Type B pancreatic cell (in vitro differentiated cells): ENCODE measurements at regions not wholly inside any gene's neighbourhood (a gene's known extent, or its start where the extent isn't known, plus 50 kb on each side); places are given as distances from the start of the nearest gene placed in this dataset.
A peak's percentile ranks its signal among the peaks of the same experiment; 100 is the strongest.

Experiments used
- DNase-seq: peaks from one replicate; pipeline ENCODE4 v3.0.0; 2021; ENCODE audit warnings: mixed read lengths; ENCODE audit not compliant: unreplicated experiment; ENCODE audit errors: extremely low spot score
- H3K27ac Mint-ChIP-seq: 2 replicates; pipeline ENCODE4 v1.8.0; 2021; ENCODE audit warnings: mild to moderate bottlenecking, mixed read lengths
- H3K27me3 Mint-ChIP-seq: 2 replicates; pipeline ENCODE4 v1.8.0; 2021; ENCODE audit warnings: mixed read lengths
- H3K36me3 Mint-ChIP-seq: 2 replicates; pipeline ENCODE4 v1.8.0; 2021; ENCODE audit warnings: mixed read lengths
- H3K4me1 Mint-ChIP-seq: one replicate; pipeline ENCODE4 v1.8.0; 2021; ENCODE audit warnings: mixed read lengths; ENCODE audit not compliant: unreplicated experiment
- H3K4me3 Mint-ChIP-seq: 2 replicates; pipeline ENCODE4 v1.8.0; 2021; ENCODE audit warnings: mild to moderate bottlenecking, mixed read lengths
- H3K9me3 Mint-ChIP-seq: 2 replicates; pipeline ENCODE4 v1.8.0; 2021; ENCODE audit warnings: mixed read lengths
- TF ChIP-seq, protein P1 (sequence below): fragments of 200-600 bp; sonication (generic); conservative IDR thresholded peaks from 2 replicates; pipeline ENCODE4 v1.5.0; 2021; ENCODE audit warnings: antibody characterized with exemption, mild to moderate bottlenecking

DNA sequence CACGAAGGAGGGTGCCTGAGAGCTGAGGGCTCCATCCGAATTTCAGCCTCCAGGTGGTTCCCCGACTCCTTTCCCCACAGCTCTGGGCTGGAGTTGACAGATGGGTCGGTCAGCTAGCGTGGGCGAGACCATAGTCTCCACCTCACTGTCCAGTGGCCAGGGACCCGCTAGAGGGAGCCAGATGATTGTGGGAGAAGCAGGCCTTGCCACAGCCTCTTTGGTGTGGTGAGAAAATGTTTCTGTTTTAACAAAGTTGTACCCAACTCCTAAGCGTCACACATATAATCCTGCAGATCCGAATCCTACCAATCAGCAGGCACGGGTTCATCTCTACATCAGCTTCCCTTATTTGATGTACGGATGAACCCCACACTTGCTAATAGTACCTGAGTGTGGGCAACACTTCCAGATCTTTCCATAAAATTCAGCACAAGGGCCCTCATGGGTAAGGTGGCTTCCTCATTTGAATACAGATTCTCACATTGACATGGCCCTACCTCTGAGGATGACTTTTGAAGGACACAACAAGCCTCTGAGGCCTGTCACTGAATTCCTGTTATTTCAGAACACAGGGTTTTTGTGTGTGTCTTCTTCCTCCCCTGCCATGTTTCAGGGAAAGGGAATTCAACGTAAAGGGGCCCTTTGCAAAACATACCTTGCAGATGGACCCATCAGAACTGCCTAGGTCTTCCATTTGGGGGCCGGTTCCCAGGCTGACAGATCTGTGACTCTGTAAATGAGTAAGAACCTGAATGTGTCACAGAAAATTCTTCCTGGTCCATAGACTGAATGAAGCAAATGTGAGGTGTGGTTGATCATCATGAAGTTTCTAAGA, 103.2 kb upstream of the DUSP22 start:
- TF ChIP-seq, protein P1, sequence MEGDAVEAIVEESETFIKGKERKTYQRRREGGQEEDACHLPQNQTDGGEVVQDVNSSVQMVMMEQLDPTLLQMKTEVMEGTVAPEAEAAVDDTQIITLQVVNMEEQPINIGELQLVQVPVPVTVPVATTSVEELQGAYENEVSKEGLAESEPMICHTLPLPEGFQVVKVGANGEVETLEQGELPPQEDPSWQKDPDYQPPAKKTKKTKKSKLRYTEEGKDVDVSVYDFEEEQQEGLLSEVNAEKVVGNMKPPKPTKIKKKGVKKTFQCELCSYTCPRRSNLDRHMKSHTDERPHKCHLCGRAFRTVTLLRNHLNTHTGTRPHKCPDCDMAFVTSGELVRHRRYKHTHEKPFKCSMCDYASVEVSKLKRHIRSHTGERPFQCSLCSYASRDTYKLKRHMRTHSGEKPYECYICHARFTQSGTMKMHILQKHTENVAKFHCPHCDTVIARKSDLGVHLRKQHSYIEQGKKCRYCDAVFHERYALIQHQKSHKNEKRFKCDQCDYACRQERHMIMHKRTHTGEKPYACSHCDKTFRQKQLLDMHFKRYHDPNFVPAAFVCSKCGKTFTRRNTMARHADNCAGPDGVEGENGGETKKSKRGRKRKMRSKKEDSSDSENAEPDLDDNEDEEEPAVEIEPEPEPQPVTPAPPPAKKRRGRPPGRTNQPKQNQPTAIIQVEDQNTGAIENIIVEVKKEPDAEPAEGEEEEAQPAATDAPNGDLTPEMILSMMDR, result peak; percentile 92
- no peak overlapping the region for H3K4me3 Mint-ChIP-seq

DNA sequence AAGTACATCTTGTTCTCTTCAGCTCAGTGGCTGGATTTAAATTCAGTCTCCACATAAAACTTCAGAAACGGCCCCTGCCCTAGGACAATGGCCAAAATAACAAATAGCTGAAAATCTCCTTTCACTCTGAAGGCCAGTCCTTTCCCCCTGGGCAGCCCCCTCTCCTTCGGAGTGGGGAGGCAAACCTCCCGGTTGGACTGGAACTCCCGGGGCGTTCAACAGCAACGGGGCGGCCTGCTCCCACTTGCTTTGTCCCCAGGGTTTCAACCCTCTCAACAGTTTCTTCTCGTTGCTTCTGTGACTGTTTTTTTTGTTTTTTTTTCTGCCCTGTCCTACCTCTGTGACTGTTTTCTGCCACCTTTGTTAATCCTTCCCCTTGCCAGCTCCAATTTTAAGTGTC, 102.6 kb upstream of the DUSP22 start:
- Mint-ChIP-seq H3K36me3 (no peaks in the 10 kb centered on the region), H3K4me3 (no peak overlapping the region), H3K9me3 (no peaks in the 10 kb centered on the region), H3K27me3 (no peaks in the 10 kb centered on the region), H3K4me1 (peaks cover 25% of the 10 kb centered on the region), H3K27ac (peak overlapping the region; percentile 31)
- TF ChIP-seq, protein P1, result no peak
- DNase-seq, result no peak

More for the DNA sequence above, 103.2 kb upstream of the DUSP22 start:
- Mint-ChIP-seq H3K27me3 (no peaks in the 10 kb centered on the region), H3K36me3 (no peaks in the 10 kb centered on the region), H3K27ac (no peak overlapping the region), H3K4me1 (peaks cover 25% of the 10 kb centered on the region), H3K9me3 (no peaks in the 10 kb centered on the region)
- DNase-seq, result peak; percentile 82

DNA sequence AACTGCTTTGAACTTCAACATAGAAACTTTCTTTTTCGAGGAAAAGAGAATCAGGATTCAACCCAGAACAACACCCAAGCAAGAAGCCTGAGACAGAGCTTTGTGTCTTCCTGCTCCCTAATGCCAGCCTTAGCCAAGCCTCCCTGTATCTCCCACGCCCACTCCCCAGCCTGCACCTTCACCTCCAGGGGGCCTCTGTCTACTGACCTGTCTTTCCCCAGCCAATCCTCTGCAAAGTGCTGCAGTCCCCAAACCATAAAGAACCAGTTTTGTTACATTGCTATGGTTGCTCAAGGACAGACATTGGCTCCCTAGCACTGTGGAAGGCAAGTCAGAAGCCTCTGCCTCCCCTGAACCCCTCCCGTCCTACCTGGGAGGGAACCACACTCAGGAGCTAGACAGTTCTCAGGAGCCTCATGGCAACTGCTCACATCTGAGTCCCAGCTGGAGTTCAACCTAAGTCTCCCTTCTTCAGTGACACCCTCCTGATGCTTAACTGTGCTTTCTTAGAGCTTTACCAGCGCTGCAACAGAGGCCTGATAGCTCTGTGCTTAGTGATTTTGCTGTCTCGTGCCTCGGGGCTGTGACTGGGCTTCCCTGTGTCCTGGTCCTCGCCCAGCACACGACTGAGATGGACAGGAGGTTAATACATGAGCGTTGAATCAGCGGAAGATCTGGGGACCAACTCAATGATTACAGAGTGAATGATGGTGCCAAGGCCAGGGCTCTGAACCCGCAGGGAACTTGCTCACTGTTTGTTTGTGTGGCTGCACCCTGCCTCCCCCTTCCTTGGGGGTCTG, 101.5 kb upstream of the DUSP22 start:
- Mint-ChIP-seq H3K36me3 (no peaks in the 10 kb centered on the region), H3K4me1 (peaks cover 25% of the 10 kb centered on the region), H3K4me3 (no peak overlapping the region), H3K27me3 (no peaks in the 10 kb centered on the region), H3K9me3 (no peaks in the 10 kb centered on the region), H3K27ac (no peak overlapping the region)
- DNase-seq, result no peak
- TF ChIP-seq, protein P1, result no peak

DNA sequence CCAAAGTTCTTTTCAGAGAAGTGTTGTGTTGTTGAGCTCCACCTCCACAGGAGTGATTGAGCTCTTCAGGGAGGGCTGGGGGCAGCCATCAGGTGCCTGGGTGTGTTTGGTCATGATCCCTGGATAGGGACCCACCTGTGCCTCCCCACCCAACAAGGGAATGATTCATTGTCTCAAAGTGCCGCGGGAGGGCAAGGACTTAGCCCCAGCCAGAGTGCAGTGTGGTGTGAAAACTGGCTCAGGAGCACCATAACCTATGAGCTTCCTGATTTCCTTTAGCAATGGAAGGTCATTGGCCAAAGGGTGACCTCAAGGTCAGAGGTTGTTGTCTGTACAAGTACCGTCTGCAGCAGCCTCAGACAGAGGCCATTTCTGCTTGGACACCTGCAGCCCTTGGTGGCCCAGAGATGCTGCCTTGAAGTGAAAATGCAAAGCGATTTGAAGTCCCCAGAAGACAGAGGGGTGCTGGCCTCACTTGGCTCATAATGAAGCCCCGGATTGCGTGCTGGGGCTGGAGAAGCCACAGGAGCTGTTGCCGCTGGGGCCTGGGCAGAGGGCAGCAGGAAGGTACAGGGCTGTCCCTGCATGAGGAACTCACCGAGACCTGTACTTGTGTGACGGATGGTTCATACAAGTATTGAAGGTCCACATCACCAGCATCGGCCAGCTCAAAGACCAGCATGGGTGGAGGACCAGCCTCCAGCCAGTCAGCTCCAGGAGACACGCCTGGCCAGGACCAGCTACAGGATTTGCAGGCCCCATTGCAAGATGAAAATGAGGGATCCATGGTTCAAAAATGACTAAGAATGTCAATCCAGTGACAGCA, 100.6 kb upstream of the DUSP22 start:
- no peak overlapping the region for H3K4me3 Mint-ChIP-seq
- no peak for DNase-seq
- TF ChIP-seq, protein P1, result no peak
- H3K36me3 Mint-ChIP-seq, result no peaks in the 10 kb centered on the region
- H3K27ac Mint-ChIP-seq, result no peak overlapping the region
- H3K9me3 Mint-ChIP-seq, result no peaks in the 10 kb centered on the region
- no peaks in the 10 kb centered on the region for H3K27me3 Mint-ChIP-seq
- peaks cover 21% of the 10 kb centered on the region for H3K4me1 Mint-ChIP-seq

DNA sequence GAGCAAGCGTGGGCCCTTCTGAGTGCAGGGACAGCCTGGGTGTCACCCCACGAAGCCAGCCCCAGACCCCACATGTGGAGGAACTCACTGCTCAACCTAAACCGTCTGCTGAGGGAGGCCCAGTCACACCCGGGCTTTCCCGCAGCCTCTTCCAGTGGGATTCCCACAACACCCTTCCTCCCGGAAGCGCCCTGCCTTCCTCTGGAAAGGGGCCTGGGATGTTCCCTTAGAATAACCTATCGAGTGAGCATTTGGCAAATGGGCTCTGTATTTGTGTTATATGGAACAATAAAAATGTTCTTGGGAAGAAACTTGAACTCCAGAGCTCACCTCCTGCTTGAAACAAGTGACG, 100.0 kb upstream of the DUSP22 start:
- DNase-seq, result no peak
- H3K27ac Mint-ChIP-seq, result no peak overlapping the region
- TF ChIP-seq, protein P1, result no peak
- H3K36me3 Mint-ChIP-seq, result no peaks in the 10 kb centered on the region
- no peak overlapping the region for H3K4me3 Mint-ChIP-seq
- no peaks in the 10 kb centered on the region for H3K9me3 Mint-ChIP-seq
- peaks cover 15% of the 10 kb centered on the region for H3K4me1 Mint-ChIP-seq
- no peaks in the 10 kb centered on the region for H3K27me3 Mint-ChIP-seq
